Psoas muscle (tissue), 7 donors: ENCODE measurements at regions not wholly inside any gene's neighbourhood (a gene's known extent, or its start where the extent isn't known, plus 50 kb on each side); places are given as distances from the start of the nearest gene placed in this dataset.

Experiments
- ATAC-seq, 4 donors: fragments of 200-7000 bp; cut with Tn5 transposase; one replicate each; pipeline ENCODE4 v1.9.1; 2020; ENCODE audit warnings: moderate library complexity in 3 of 4, mild to moderate bottlenecking in 2 of 4
- DNase-seq, 2 donors: peaks; one replicate each; pipeline ENCODE4 v3.0.0-alpha.2; 2020
- H3K27ac ChIP-seq: fragments of 200-600 bp; one replicate; pipeline ENCODE4 v1.8.0; 2022
- H3K27me3 ChIP-seq, 3 donors: fragments of 200-600 bp in 1 of 3; one replicate each; pipeline versions ENCODE4 v1.6.1 to v1.8.0; 2013 to 2022; ENCODE audit warnings: low read length in 2 of 3, mild to moderate bottlenecking in 2 of 3, moderate library complexity in 1 of 3; ENCODE audit not compliant: insufficient read depth in 3 of 3
- H3K36me3 ChIP-seq, 2 donors: fragments of 200-600 bp in 1 of 2; one replicate each; pipeline versions ENCODE4 v1.6.1 to v1.8.0; 2013 to 2022; ENCODE audit warnings: low read depth in 1 of 2, mild to moderate bottlenecking in 1 of 2, moderate library complexity in 1 of 2; ENCODE audit not compliant: insufficient read depth in 1 of 2
- H3K4me1 ChIP-seq: fragments of 200-600 bp; one replicate; pipeline ENCODE4 v1.8.0; 2022
- H3K4me3 ChIP-seq: fragments of 200-600 bp; one replicate; pipeline ENCODE4 v1.8.0; 2022; ENCODE audit warnings: mild to moderate bottlenecking
- H3K9me3 ChIP-seq: fragments of 200-600 bp; one replicate; pipeline ENCODE4 v1.8.0; 2022
- CTCF ChIP-seq: fragments of 200-600 bp; IDR thresholded peaks from one replicate; pipeline ENCODE4 v1.8.0; 2022; ENCODE audit warnings: antibody characterized with exemption
- WGBS, 3 donors: extraction: QIAGEN DNeasy Blood & Tissue Kit; methylation state at CpG; one replicate each; pipeline versions ENCODE4 v1.1.6 to v1.1.7; 2013; 5-methylcytosine and 5-hydroxymethylcytosine counted together
- intact Hi-C, 2 donors: fragments of 100-400 bp; cut with DNase I; formaldehyde crosslinking; loops; one replicate each; pipeline versions ENCODE4 v1.11.0 to v1.14.2; 2022
- donor health status: healthy with polysubstance abuse.
- donor health status: DM: no; HTN: no; CAD: no; lungs with moderate emphysema.
- donor health status: Bipolar disorder and iron deficiency.
- donor health status: healthy.
- donor health status: DM: yes; HTN: yes; CAD: no.
- donor health status: DM: no; HTN: no; CAD: no.
- donor health status: DM: yes; HTN: yes; CAD: no.

- Histone ChIP-seq H3K27ac (no peak overlapping the region), H3K4me3 (no peak overlapping the region), H3K9me3 (no peaks in the 10 kb centered on the region), H3K36me3 (no peaks in the 10 kb centered on the region), H3K4me1 (peaks cover 8% of the 10 kb centered on the region), H3K27me3 (no peaks in the 10 kb centered on the region)
- ATAC-seq, result no peak
- intact Hi-C loops, result no loop called here
- 55 to 68% (median 63%) methylated on average over 2 of the region's 2 CpGs for WGBS, 3 donors
- no peak for TF ChIP-seq CTCF
- DNase-seq, result no peak
Measured at GRCh38 chr2:64735504-64735903, 81.8 kb upstream of the SERTAD2 start.

GRCh38 chr2:64737547-64737946, 83.8 kb upstream of the SERTAD2 start:
- Histone ChIP-seq H3K4me3 (no peak overlapping the region), H3K9me3 (no peaks in the 10 kb centered on the region), H3K27ac (no peak overlapping the region), H3K27me3 (no peaks in the 10 kb centered on the region), H3K36me3 (no peaks in the 10 kb centered on the region), H3K4me1 (no peaks in the 10 kb centered on the region)
- DNase-seq, result no peak
- ATAC-seq, result no peak
- no peak for TF ChIP-seq CTCF
- intact Hi-C loops, result no loop called here

GRCh38 chr2:64738026-64738425, 84.3 kb upstream of the SERTAD2 start:
- H3K36me3 ChIP-seq, result no peaks in the 10 kb centered on the region
- no peaks in the 10 kb centered on the region for H3K27me3 ChIP-seq
- no peak for TF ChIP-seq CTCF
- 95 to 97% (median 96%) methylated on average over 1 of the region's 1 CpG for WGBS, 3 donors
- intact Hi-C loops, result no loop called here
- ATAC-seq, result no peak
- no peak overlapping the region for H3K27ac ChIP-seq
- H3K9me3 ChIP-seq, result no peaks in the 10 kb centered on the region
- no peak overlapping the region for H3K4me3 ChIP-seq
- H3K4me1 ChIP-seq, result no peaks in the 10 kb centered on the region
- DNase-seq, result no peak

- ATAC-seq, result no peak
- 87 to 98% (median 94%) methylated on average over 1 of the region's 1 CpG for WGBS, 3 donors
- Histone ChIP-seq H3K27me3 (no peaks in the 10 kb centered on the region), H3K36me3 (no peaks in the 10 kb centered on the region), H3K27ac (no peak overlapping the region), H3K4me3 (no peak overlapping the region), H3K9me3 (no peaks in the 10 kb centered on the region), H3K4me1 (no peaks in the 10 kb centered on the region)
- no peak for TF ChIP-seq CTCF
- intact Hi-C loops, result no loop called here
- DNase-seq, result no peak
Measured at GRCh38 chr2:64742678-64743077, 89.0 kb upstream of the SERTAD2 start.

- no peak for TF ChIP-seq CTCF
- intact Hi-C loops, result no loop called here
- WGBS, 3 donors, result 45 to 60% (median 46%) methylated on average over 2 of the region's 2 CpGs
Measured at GRCh38 chr2:64743739-64744330, 90.1 kb upstream of the SERTAD2 start.

More at GRCh38 chr2:64743739-64744330, 90.1 kb upstream of the SERTAD2 start:
- Histone ChIP-seq H3K4me3 (no peak overlapping the region), H3K27me3 (no peaks in the 10 kb centered on the region), H3K36me3 (no peaks in the 10 kb centered on the region), H3K27ac (no peak overlapping the region), H3K9me3 (no peaks in the 10 kb centered on the region), H3K4me1 (peaks cover 2% of the 10 kb centered on the region)
- ATAC-seq (no peak), DNase-seq (no peak)
